ENCODE measurements at regions not wholly inside any gene's neighbourhood (a gene's known extent, or its start where the extent isn't known, plus 50 kb on each side); places are given as distances from the start of the nearest gene placed in this dataset.

DNA sequence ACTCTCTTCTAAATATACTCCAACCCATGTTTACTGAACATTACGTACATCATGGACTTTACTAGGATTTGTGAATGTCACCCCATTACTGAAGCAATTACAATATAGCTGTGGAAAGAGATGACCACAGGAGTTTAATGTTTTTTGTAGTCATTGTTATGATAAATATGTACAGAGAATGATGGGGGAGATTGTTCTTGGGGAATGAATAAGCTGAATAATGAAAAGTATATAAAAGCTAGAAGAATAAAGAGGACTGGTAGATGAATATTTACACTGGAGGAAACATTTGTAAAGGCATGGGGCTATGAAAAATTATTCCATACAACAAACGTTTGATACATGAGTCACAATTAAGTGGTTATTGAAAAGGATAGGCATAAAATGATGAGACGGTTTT lies 340.9 kb downstream of the SEMA3D start:
- ChIA-PET CTCF (no interaction called here), POLR2A (no interaction called here)
- TF ChIP-seq BHLHE40 (IDR thresholded peaks at IDR 0.05; ENCODE audit: borderline replicate concordance) (no peak), FOXK2 (IDR thresholded peaks at IDR 0.05) (no peak), FOXM1 (IDR thresholded peaks at IDR 0.05; ENCODE audit: borderline replicate concordance) (no peak), HDGF (IDR thresholded peaks at IDR 0.05; ENCODE audit: borderline replicate concordance) (no peak), SUZ12 (IDR thresholded peaks at IDR 0.05) (no peak), CTBP1 (IDR thresholded peaks at IDR 0.05; ENCODE audit: borderline replicate concordance) (no peak), ARNT (IDR thresholded peaks at IDR 0.05) (no peak), L3MBTL2 (conservative IDR thresholded peaks at IDR 0.05) (no peak), ZNF384 (IDR thresholded peaks at IDR 0.05) (no peak), TARDBP (IDR thresholded peaks at IDR 0.05) (no peak), SP1 (IDR thresholded peaks at IDR 0.05) (no peak)
- no peak for DNase-seq (ENCODE audit: extremely low spot score)

DNA sequence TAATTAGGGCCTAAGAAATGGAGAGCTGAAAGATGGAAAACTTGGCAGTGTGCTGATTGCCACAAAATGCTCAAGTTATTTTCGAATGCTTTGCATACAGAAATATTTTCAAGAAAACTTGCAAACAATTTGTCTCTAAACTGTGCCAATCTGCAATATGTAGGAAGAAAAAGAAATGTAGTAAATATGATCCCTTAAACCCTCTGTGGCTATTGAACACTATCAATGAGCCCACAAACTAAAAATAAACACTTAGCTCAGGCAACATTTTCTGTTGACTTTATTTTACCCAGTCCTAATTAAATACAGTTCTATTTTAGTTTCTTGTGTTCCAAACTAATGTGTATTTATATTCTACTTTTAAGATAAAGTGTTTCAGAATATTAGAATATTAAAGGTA lies 342.1 kb downstream of the SEMA3D start:
- DNase-seq (ENCODE audit: extremely low spot score) = no peak
- ChIA-PET CTCF (interaction anchor here (0.7 kb wide), 1 partner anchor 37 kb away, joined by 3 read pairs; no protein-coding TSS in a partner anchor), POLR2A (no interaction called here)
- TF ChIP-seq CTBP1 (IDR thresholded peaks at IDR 0.05; ENCODE audit: borderline replicate concordance) = no peak

DNA sequence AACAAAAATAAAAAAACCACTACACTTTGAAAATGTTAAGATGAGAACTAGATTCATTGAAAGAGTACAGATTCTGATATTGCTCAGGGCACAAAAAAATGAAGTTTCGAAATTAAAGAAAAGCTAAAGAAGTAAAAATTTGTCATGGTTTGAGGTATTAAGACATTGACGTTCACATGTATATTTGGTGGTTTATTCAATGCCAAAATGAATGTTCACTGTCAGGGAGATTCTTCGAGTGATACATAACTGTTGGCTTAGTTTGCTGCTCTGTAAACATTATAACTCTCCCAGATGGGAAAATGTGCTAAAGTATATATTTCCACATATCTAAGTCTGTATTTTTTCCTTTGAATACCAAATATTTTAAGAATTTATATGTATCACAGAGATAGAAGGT lies 345.0 kb downstream of the SEMA3D start:
- ChIA-PET POLR2A (no interaction called here), CTCF (no interaction called here)
- DNase-seq (ENCODE audit: extremely low spot score) = no peak
- TF ChIP-seq L3MBTL2 (conservative IDR thresholded peaks at IDR 0.05) (no peak), LEF1 (IDR thresholded peaks at IDR 0.05; ENCODE audit: borderline replicate concordance) (no peak), ARNT (IDR thresholded peaks at IDR 0.05) (no peak), TARDBP (IDR thresholded peaks at IDR 0.05) (no peak), SP1 (IDR thresholded peaks at IDR 0.05) (no peak), BHLHE40 (IDR thresholded peaks at IDR 0.05; ENCODE audit: borderline replicate concordance) (no peak), NFRKB (IDR thresholded peaks at IDR 0.05) (no peak), CTBP1 (IDR thresholded peaks at IDR 0.05; ENCODE audit: borderline replicate concordance) (no peak), FOXA1 (IDR thresholded peaks at IDR 0.05) (no peak), ZNF384 (IDR thresholded peaks at IDR 0.05) (no peak), HDGF (IDR thresholded peaks at IDR 0.05; ENCODE audit: borderline replicate concordance) (no peak), FOXM1 (IDR thresholded peaks at IDR 0.05; ENCODE audit: borderline replicate concordance) (no peak), ELF4 (IDR thresholded peaks at IDR 0.05) (no peak), SUZ12 (IDR thresholded peaks at IDR 0.05) (no peak), FOXK2 (IDR thresholded peaks at IDR 0.05) (no peak)
- TF ChIP-seq, protein P1, sequence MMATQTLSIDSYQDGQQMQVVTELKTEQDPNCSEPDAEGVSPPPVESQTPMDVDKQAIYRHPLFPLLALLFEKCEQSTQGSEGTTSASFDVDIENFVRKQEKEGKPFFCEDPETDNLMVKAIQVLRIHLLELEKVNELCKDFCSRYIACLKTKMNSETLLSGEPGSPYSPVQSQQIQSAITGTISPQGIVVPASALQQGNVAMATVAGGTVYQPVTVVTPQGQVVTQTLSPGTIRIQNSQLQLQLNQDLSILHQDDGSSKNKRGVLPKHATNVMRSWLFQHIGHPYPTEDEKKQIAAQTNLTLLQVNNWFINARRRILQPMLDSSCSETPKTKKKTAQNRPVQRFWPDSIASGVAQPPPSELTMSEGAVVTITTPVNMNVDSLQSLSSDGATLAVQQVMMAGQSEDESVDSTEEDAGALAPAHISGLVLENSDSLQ (IDR thresholded peaks at IDR 0.05) = no peak

DNA sequence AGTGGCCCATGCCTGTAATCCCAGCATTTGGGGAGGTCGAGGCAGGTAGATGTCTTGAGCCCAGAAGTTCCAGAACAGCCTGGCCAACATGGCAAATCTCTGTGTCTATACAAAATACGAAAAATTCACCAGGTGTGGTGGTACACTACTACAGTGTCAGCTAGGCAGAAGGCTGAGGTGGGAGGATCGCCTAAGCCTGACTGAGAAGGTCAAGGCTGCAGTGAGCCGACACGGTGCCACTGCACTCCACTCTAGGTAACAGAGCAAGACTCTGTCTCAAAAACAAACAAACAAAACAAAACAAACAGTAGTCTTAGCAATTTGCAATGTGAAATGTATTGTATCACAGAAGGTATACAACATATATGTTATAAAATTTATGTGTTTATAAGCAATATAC lies 348.0 kb downstream of the SEMA3D start:
- TF ChIP-seq, protein P1 (IDR thresholded peaks at IDR 0.05) = no peak
- TF ChIP-seq FOXA1 (IDR thresholded peaks at IDR 0.05) = no peak
- no peak for TF ChIP-seq TARDBP (IDR thresholded peaks at IDR 0.05)
- TF ChIP-seq BHLHE40 (IDR thresholded peaks at IDR 0.05; ENCODE audit: borderline replicate concordance) = no peak
- TF ChIP-seq CTBP1 (IDR thresholded peaks at IDR 0.05; ENCODE audit: borderline replicate concordance) = no peak
- no peak for TF ChIP-seq NFRKB (IDR thresholded peaks at IDR 0.05)
- TF ChIP-seq SUZ12 (IDR thresholded peaks at IDR 0.05) = no peak
- no peak for TF ChIP-seq ZNF384 (IDR thresholded peaks at IDR 0.05)
- TF ChIP-seq HDGF (IDR thresholded peaks at IDR 0.05; ENCODE audit: borderline replicate concordance) = no peak
- TF ChIP-seq L3MBTL2 (conservative IDR thresholded peaks at IDR 0.05) = no peak
- TF ChIP-seq SP1 (IDR thresholded peaks at IDR 0.05) = no peak
- no peak for TF ChIP-seq LEF1 (IDR thresholded peaks at IDR 0.05; ENCODE audit: borderline replicate concordance)
- no peak for DNase-seq (ENCODE audit: extremely low spot score)
- CTCF ChIA-PET = no interaction called here
- POLR2A ChIA-PET = no interaction called here

DNA sequence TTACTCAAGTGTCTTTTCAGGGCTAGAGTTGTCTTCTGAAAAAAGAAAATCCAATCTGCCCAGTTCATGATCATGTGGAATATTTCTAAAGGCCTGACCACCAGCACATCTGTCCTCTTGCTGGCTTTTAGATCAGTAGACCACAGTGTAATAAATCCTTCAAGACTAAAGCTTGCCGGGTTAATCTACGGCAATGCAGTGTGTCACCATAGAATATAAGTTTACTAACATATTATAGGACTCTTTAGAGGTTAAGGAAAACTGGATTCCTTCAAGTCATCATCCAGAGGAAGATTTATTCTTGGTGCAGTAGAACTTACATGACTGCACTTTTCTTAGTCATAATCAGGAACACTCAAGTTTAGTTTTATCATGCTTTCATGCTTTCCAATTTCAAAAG lies 349.5 kb downstream of the SEMA3D start:
- ChIA-PET CTCF (no interaction called here), POLR2A (no interaction called here)
- TF ChIP-seq HDGF (IDR thresholded peaks at IDR 0.05; ENCODE audit: borderline replicate concordance) (no peak), ZNF384 (IDR thresholded peaks at IDR 0.05) (no peak), L3MBTL2 (conservative IDR thresholded peaks at IDR 0.05) (no peak), SP1 (IDR thresholded peaks at IDR 0.05) (no peak), NFRKB (IDR thresholded peaks at IDR 0.05) (no peak), SUZ12 (IDR thresholded peaks at IDR 0.05) (no peak), ARNT (IDR thresholded peaks at IDR 0.05) (no peak), FOXM1 (IDR thresholded peaks at IDR 0.05; ENCODE audit: borderline replicate concordance) (no peak), FOXA1 (IDR thresholded peaks at IDR 0.05) (no peak), LEF1 (IDR thresholded peaks at IDR 0.05; ENCODE audit: borderline replicate concordance) (no peak), ELF4 (IDR thresholded peaks at IDR 0.05) (no peak), FOXK2 (IDR thresholded peaks at IDR 0.05) (no peak), TARDBP (IDR thresholded peaks at IDR 0.05) (no peak), CTBP1 (IDR thresholded peaks at IDR 0.05; ENCODE audit: borderline replicate concordance) (no peak)
- TF ChIP-seq, protein P1 (IDR thresholded peaks at IDR 0.05) = no peak
- DNase-seq (ENCODE audit: extremely low spot score) = no peak

DNA sequence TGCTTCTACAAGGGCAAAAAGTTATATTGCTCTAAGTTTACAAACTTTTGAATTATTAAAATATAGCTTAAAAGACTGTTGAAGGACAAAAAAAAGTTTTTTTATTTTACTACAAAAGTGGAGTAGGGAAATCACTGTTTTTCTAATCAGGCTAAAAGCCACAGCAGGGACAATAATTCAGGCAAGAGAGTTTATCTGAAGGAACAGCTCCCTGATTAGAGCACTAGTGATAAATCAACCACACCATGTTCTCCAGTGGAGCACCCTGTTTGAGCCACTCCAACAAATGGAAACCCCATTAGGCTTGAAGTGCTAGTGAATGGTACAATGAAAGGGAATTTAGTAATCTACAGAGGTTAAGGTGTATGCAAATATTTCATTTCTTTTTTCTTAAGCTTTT lies 357.1 kb downstream of the SEMA3D start:
- DNase-seq (ENCODE audit: extremely low spot score) = no peak
- POLR2A ChIA-PET = no interaction called here
- no peak for TF ChIP-seq FOXK2 (IDR thresholded peaks at IDR 0.05)
- no peak for TF ChIP-seq TARDBP (IDR thresholded peaks at IDR 0.05)
- no peak for TF ChIP-seq L3MBTL2 (conservative IDR thresholded peaks at IDR 0.05)
- no peak for TF ChIP-seq ZNF384 (IDR thresholded peaks at IDR 0.05)
- no peak for TF ChIP-seq FOXA1 (IDR thresholded peaks at IDR 0.05)
- TF ChIP-seq ARNT (IDR thresholded peaks at IDR 0.05) = no peak
- TF ChIP-seq FOXM1 (IDR thresholded peaks at IDR 0.05; ENCODE audit: borderline replicate concordance) = no peak
- no peak for TF ChIP-seq NFRKB (IDR thresholded peaks at IDR 0.05)
- TF ChIP-seq, protein P1 (IDR thresholded peaks at IDR 0.05) = no peak
- TF ChIP-seq ELF4 (IDR thresholded peaks at IDR 0.05) = no peak
- TF ChIP-seq HDGF (IDR thresholded peaks at IDR 0.05; ENCODE audit: borderline replicate concordance) = no peak
- TF ChIP-seq CTBP1 (IDR thresholded peaks at IDR 0.05; ENCODE audit: borderline replicate concordance) = no peak
- CTCF ChIA-PET = interaction anchor here (0.7 kb wide), 1 partner anchor 24 kb away, joined by 3 read pairs; no protein-coding TSS in a partner anchor

Data from HEK293T (cell line).